Superior temporal gyrus (tissue), 1 donor: ENCODE measurements at regions not wholly inside any gene's neighbourhood (a gene's known extent, or its start where the extent isn't known, plus 50 kb on each side); places are given as distances from the start of the nearest gene placed in this dataset.
A peak's percentile ranks its signal among the peaks of the same experiment; 100 is the strongest.
"Not testable (repeated sequence)": the region's sequence is repeated elsewhere in the genome, so short reads cannot be mapped to it uniquely, and the experiment has no call there.

Experiments used
- DNase-seq: peaks from one replicate; pipeline ENCODE4 v3.0.0-alpha.2; 2016; ENCODE audit errors: extremely low spot score

DNA sequence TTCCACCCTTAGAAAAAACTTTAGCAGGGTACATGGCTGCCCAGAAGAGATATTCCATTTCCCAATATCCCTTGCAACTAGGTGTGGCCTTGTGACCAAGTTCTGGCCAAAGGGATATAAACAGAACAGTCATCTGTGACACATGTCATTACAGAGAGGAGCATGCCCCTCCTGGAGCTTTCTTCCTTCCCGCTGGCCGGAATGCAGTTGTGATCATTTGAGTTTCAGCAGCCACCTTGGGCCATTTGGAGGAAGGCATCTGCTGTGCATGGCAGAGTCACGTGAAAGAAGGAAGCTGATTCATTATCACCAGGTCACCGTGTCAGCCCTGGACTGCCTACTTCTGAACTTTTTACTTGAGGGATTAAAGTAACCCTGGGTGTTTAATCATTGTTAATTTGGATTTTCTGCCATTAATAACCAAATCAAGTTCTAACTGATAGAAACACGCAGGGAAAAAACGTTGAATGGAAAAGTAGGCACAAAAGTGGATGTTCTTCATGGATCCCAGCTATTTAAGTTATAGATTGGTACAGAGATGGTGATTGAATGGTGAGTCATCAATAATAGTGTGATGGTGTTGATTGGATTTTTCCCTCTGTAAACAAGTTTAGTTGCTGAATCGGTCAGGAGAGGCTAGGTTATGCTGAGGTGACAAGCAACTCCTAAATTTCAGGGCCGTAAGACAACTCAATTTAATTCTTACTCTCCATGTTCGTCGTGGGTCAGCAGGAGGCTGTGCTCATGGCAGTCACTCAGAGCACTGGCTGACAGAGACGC, 80.7 kb upstream of the CCDC167 start:
- DNase-seq, result no peak

DNA sequence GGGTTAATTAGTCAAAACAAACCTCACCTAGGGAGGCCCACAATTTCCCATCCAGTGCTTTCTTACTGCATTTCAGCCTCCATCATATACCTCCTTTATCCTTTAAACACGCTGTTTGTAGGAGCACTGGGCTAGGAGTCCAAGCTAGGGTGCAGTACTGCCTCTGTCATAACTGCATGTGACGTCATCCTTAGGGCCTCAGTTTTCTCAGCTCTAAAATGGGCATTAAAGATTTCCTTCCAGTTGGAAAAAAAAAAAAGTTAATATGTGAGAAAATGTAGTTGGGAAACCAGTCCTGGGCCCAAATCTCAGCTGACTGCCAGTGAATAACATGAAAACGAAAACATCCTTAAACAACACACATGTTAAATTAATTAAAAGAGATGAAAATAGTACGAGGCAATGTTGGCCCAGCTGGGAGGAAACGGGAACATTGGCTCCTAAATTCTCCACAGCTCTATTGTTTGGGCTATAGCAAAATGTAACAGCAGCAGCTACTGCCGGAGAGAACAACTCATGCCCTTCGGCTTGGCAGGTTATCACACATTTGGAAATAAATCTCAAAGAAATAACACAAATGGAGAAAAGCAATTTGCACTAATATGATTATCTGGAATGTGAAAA, 79.9 kb upstream of the CCDC167 start:
- DNase-seq, result no peak

DNA sequence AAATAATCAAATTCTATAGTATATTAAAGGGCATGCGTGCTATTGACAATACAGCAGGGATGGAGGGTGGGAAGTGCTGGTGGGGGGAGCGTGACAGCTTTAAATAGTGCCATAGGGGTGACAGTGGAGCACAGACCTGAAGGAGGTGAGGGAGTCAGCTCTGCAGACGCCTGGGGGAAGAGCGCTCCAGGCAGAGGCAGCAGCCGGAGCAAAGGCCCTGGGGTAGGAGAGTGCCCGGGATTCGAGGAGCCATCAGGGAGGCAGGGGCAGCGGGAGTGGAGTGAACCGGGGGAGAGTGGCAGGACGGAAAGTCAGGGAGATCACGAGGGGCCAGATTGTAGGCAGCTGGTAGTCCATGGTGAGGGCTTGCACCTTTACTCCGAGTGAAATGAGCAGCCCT, 78.4 kb upstream of the CCDC167 start:
- DNase-seq, result no peak

- DNase-seq, result no peak
Observed at GRCh38 chr6:37576336-37576737, 76.6 kb upstream of the CCDC167 start.

DNA sequence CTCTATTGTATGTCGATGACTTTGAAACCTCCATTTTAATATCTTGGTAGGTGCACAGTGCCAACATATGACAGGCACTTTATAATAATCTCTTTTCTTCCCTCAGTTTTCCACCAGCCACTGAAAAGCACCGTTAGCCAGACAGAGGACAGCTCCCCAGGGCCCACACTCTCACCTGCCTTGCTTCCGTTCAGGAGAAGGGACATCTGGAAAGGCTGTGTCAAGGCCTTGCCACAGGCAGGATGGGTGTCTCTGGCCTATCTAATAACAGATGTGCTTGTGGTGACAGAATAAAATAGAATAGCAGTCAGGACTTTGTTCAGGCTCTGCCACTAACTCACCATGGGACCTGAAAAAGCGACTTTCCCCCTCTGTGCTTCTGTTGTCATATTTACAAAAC, 75.5 kb upstream of the CCDC167 start:
- DNase-seq, result no peak

GRCh38 chr6:37572334-37572733, 72.6 kb upstream of the CCDC167 start:
- DNase-seq, result no peak

- no peak for DNase-seq
Observed at GRCh38 chr6:37570482-37571133, 70.9 kb upstream of the CCDC167 start.

DNA sequence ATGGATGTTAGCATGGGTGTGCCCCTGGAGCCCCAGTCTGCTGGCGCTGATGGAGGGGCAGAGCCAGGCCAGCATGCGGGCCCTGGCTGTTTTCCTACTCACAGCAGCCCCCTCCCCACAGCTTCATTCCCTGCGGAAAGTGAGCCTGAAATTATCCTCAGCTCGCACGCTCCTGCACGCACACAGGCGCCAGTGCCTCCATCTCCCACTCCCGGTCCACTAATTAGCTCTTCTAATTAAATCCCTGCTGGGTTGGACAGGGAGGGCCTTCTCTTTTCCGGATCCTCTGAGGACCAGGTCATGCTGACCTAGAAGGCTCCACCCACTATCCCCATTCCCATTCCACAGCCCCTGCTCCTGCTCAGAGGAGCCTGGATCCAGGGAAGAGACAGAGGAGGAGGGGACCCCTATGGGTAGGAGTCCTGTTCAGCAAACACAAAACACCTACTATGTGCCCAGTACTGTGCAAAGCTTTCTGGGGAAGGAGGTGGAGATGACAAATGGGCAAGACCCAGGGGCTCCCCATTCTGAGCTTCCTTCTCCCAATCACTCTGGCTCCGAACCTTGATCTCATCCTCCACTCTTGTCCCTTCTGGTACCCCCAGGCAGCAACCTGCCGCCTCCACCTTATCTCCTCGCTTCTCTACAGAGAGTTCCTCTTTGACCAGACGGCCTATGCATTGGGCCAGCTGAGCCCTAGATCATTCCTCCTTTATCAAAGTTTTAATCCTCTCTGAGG, 70.2 kb upstream of the CCDC167 start:
- DNase-seq, result no peak

- no peak for DNase-seq
Observed at GRCh38 chr6:37569317-37569716, 69.6 kb upstream of the CCDC167 start.

- no peak for DNase-seq
Observed at GRCh38 chr6:37566950-37567349, 67.3 kb upstream of the CCDC167 start.

DNA sequence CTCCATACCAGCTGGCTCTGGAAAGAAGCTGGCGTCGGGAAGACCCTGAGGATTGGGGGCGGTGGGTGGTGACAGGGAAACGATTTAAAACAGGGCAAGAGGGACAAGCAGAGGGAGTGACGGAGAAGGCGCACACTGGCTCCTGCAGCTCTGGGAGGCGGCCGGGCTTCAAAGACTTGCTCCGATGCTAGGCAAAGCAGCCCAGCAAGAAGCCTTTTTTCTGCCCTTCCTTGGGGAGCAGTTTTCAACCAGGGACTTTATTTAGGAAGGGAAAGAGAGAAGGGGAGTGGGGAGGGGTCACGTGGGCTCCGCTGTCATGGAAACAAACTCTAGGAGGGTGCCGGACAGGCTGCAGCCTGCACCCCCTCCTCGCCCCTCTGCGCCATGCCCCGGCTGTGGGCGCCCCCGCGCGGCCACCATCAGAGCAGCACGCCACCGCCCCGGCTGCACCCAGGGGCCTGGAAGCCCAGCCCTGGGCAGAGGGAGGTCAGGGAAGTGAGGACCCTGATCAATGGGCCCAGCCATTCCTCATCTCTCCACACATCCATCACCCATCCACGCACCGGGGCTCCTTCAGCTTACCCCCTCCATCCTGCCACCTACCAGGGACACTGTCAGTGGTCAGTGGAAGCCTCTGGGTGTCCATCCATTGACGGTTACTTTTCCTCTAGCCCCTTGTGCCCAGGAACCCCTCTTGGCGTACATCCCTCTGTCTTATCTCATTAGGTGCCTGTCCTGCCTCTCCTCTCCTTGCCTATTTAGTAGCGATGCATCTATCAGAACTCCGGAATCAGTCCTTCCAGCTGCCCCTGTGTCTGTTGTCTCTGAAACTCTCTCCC, 66.6 kb upstream of the CCDC167 start:
- DNase-seq, result peak; percentile 68

DNA sequence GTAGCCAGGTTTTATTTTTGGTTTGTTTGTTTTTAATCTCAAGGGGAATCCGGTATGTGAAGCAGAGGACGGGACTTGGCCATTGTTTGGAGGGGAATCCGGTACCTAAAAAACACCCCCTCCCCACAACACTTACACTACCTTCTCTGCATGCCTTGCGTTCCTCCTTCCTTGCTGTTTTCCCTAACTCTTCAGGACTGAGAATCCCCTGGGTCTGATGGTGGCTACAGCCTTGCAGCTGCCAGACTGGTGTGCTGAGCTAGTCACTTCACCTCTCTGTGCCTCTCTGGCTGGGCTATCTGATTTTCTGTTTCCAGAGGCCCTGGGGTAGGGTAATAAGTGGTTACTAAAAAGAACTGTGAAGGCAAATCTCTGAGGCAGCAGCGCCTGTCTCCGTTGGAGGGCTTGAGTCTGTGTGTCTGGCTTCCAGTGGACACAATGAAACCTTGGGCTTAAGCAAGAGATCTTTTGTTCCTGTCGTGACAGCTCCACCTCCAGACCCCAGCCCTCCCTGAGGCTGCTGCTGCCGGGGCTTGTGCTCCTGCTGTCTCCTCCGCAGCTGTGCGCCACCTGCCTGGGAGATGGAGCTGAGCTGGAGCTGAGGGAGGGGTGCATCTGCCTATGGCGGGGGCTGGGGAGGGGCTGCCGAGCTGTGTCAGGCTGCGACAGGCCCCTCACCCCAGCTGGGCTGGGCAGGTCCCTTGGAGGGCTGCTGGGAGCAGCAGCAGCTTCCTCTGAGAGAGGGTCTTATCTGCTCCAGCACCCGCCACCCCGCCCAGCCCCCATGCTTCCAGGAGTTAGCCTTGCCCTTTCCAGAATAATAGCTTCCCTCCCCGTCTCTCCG, 65.8 kb upstream of the CCDC167 start:
- peak; percentile 26 for DNase-seq

GRCh38 chr6:37562926-37563288, 63.2 kb upstream of the CCDC167 start:
- DNase-seq, result not testable (repeated sequence)

DNA sequence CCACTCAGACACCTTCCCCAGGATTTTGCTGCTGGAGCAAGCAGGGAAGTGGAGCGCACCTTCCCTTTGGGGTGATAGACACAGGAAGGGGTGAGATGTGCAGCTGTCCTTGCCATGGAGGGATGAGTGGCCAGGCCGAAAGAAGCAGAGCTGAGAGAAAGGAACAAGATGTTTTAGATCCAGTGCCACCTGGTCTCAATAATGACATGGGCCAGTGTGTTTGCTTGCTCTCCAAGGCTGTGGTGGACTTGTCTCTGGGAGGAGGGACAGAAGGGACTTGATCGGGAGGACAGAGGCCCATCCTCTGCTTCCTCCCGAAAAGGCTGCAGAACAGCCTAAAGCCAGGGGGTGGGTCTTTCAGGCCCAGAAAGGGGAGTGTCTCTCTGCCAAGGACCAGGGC, 61.7 kb upstream of the CCDC167 start:
- no peak for DNase-seq

DNA sequence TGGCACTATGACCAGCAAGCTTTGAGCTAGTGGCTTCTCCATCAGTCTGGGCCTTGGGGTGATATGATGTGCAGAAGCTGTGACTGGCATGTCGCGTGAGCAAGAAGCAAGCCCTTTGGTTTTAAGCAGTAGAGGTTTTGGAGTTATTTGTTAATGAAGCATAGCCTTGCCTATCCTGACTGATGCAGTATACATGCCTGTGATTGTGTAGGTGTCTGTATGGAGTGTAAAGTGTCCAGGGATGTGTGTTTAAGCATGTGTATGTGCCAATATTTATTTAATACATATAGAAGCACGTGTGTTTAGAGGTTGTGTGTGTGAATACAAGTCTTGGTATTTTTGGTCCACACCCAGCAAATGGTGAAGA, 61.0 kb upstream of the CCDC167 start:
- DNase-seq, result no peak

- peak; percentile 19 for DNase-seq
Observed at GRCh38 chr6:37559501-37559900, 59.8 kb upstream of the CCDC167 start.

GRCh38 chr6:37559050-37559449, 59.4 kb upstream of the CCDC167 start:
- no peak for DNase-seq

GRCh38 chr6:37558646-37559045, 59.0 kb upstream of the CCDC167 start:
- DNase-seq, result no peak

DNA sequence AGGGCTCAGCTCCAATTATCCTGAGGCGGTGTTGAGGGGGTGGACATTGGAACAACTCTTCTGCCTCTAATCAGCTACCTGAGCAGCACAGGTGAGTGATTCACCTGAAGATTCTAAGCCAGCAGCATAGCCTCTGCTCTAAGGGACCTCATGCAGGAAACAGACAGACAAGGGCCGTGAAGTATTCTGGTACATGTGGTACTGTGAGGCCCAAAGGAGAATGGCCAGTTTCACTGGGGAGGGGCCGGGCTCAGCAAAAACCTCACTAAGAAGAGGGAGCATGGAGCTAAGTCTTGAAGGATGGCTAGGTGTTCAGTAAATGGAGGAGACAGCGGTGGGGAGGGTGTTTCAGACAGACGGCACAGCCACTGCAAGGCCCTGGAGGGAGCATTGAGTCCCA, 58.5 kb upstream of the CCDC167 start:
- no peak for DNase-seq

- no peak for DNase-seq
Observed at GRCh38 chr6:37557645-37558114, 58.0 kb upstream of the CCDC167 start.
